ENCODE measurements at regions not wholly inside any gene's neighbourhood (a gene's known extent, or its start where the extent isn't known, plus 50 kb on each side); places are given as distances from the start of the nearest gene placed in this dataset.

GRCh38 chr12:65528127-65528526, 249.6 kb downstream of the MSRB3 start:
- TF ChIP-seq CTCF (conservative IDR thresholded peaks at IDR 0.05; ENCODE audit: low read depth, low read length) (no peak), EZH2 (IDR thresholded peaks at IDR 0.05; ENCODE audit: borderline replicate concordance, low read depth, low read length, poor library complexity, severe bottlenecking) (no peak)
